GM12878 (cell line): ENCODE measurements at regions not wholly inside any gene's neighbourhood (a gene's known extent, or its start where the extent isn't known, plus 50 kb on each side); places are given as distances from the start of the nearest gene placed in this dataset.

Experiments used
- CBFB ChIP-seq: IDR thresholded peaks from 2 replicates; pipeline ENCODE4 v1.6.1; 2016; ENCODE audit warnings: antibody characterized with exemption, low read depth
- HSF1 ChIP-seq: fragments of 150-350 bp; IDR thresholded peaks from 2 replicates; pipeline ENCODE4 v1.6.1; 2014; ENCODE audit warnings: mild to moderate bottlenecking, low read depth, low read length
- JUND ChIP-seq: IDR thresholded peaks from 2 replicates; pipeline ENCODE4 v1.6.1; 2012; ENCODE audit warnings: low read depth, mild to moderate bottlenecking, low read length, improper control_type of control experiment, moderate library complexity
- POU2F2 ChIP-seq: IDR thresholded peaks from 3 replicates; pipeline ENCODE4 v1.6.1; 2011; ENCODE audit warnings: low read depth, mild to moderate bottlenecking, low read length, borderline replicate concordance
- SKIL ChIP-seq: fragments of 450-650 bp; IDR thresholded peaks from 2 replicates; pipeline ENCODE4 v1.6.1; 2017; ENCODE audit warnings: mild to moderate bottlenecking, low read depth, inconsistent platforms; ENCODE audit not compliant: poor library complexity, severe bottlenecking
- SP1 ChIP-seq: IDR thresholded peaks from one replicate; pipeline ENCODE4 v1.6.1; 2011; ENCODE audit warnings: low read depth, low read length
- SUZ12 ChIP-seq: fragments of 200-600 bp; sonication (generic); IDR thresholded peaks from one replicate; pipeline ENCODE4 v1.6.1; 2018; ENCODE audit warnings: antibody characterized with exemption, mild to moderate bottlenecking; ENCODE audit not compliant: unreplicated experiment
- ZBTB11 ChIP-seq: fragments of 450-650 bp; formaldehyde crosslinking; IDR thresholded peaks from 2 replicates; pipeline ENCODE4 v1.5.0; 2022; ENCODE audit warnings: mild to moderate bottlenecking, missing genetic modification characterization

- TF ChIP-seq SUZ12, result no peak
- no peak for TF ChIP-seq HSF1
- no peak for TF ChIP-seq CBFB
- no peak for TF ChIP-seq SKIL
- no peak for TF ChIP-seq JUND
- no peak for TF ChIP-seq POU2F2
- no peak for TF ChIP-seq SP1
- no peak for TF ChIP-seq ZBTB11 (CRISPR knock-in tag)
These were observed 113.5 kb upstream of the EDNRB start (continued) for GRCh38 chr13:78032132-78032531.
